ENCODE measurements at regions not wholly inside any gene's neighbourhood (a gene's known extent, or its start where the extent isn't known, plus 50 kb on each side); places are given as distances from the start of the nearest gene placed in this dataset.

GRCh38 chr3:195011231-195011834 lies 259.6 kb downstream of the XXYLT1 start:
- Histone ChIP-seq H3K36me3 (ENCODE audit: insufficient read depth, low read length) (no peaks in the 10 kb centered on the region), H3K4me3 (no peak overlapping the region), H3K9ac (ENCODE audit: insufficient read length) (no peak overlapping the region), H3K9me3 (ENCODE audit: low read depth, low read length) (no peaks in the 10 kb centered on the region), H3K27ac (no peak overlapping the region)
- TF ChIP-seq POLR2AphosphoS5 (IDR thresholded peaks at IDR 0.05; ENCODE audit: borderline replicate concordance, low read depth, low read length) (no peak), EZH2 (IDR thresholded peaks at IDR 0.05) (no peak), FOXP2 (optimal IDR thresholded peaks at IDR 0.05; ENCODE audit: control extremely low read depth, extremely low read length, insufficient read depth) (no peak)
- no peak for DNase-seq (ENCODE audit: low read depth, low spot score)

- no peak for DNase-seq (ENCODE audit: low read depth, low spot score)
- H3K9ac ChIP-seq (ENCODE audit: insufficient read length): no peak overlapping the region
- H3K36me3 ChIP-seq (ENCODE audit: insufficient read depth, low read length): no peaks in the 10 kb centered on the region
- no peak overlapping the region for H3K4me3 ChIP-seq
- no peak overlapping the region for H3K27ac ChIP-seq
- no peaks in the 10 kb centered on the region for H3K9me3 ChIP-seq (ENCODE audit: low read depth, low read length)
- no peak for TF ChIP-seq EZH2 (IDR thresholded peaks at IDR 0.05)
- TF ChIP-seq POLR2AphosphoS5 (IDR thresholded peaks at IDR 0.05; ENCODE audit: borderline replicate concordance, low read depth, low read length): no peak
- TF ChIP-seq FOXP2 (optimal IDR thresholded peaks at IDR 0.05; ENCODE audit: control extremely low read depth, extremely low read length, insufficient read depth): no peak
Measured at GRCh38 chr3:195012100-195012499, 258.9 kb downstream of the XXYLT1 start.

GRCh38 chr3:195012571-195012970 lies 258.4 kb downstream of the XXYLT1 start:
- DNase-seq (ENCODE audit: low read depth, low spot score): no peak

GRCh38 chr3:195013411-195014361 lies 257.3 kb downstream of the XXYLT1 start:
- Histone ChIP-seq H3K27ac (no peak overlapping the region), H3K9ac (ENCODE audit: insufficient read length) (no peak overlapping the region), H3K4me3 (no peak overlapping the region), H3K36me3 (ENCODE audit: insufficient read depth, low read length) (no peaks in the 10 kb centered on the region), H3K9me3 (ENCODE audit: low read depth, low read length) (no peaks in the 10 kb centered on the region)
- no peak for DNase-seq (ENCODE audit: low read depth, low spot score)
- TF ChIP-seq EZH2 (IDR thresholded peaks at IDR 0.05) (no peak), POLR2AphosphoS5 (IDR thresholded peaks at IDR 0.05; ENCODE audit: borderline replicate concordance, low read depth, low read length) (no peak), FOXP2 (optimal IDR thresholded peaks at IDR 0.05; ENCODE audit: control extremely low read depth, extremely low read length, insufficient read depth) (no peak)

More at GRCh38 chr3:195012571-195012970, 258.4 kb downstream of the XXYLT1 start:
- no peak for TF ChIP-seq FOXP2 (optimal IDR thresholded peaks at IDR 0.05; ENCODE audit: control extremely low read depth, extremely low read length, insufficient read depth)
- TF ChIP-seq EZH2 (IDR thresholded peaks at IDR 0.05): no peak
- TF ChIP-seq POLR2AphosphoS5 (IDR thresholded peaks at IDR 0.05; ENCODE audit: borderline replicate concordance, low read depth, low read length): no peak
- Histone ChIP-seq H3K36me3 (ENCODE audit: insufficient read depth, low read length) (no peaks in the 10 kb centered on the region), H3K27ac (no peak overlapping the region), H3K4me3 (no peak overlapping the region), H3K9me3 (ENCODE audit: low read depth, low read length) (no peaks in the 10 kb centered on the region), H3K9ac (ENCODE audit: insufficient read length) (no peak overlapping the region)

GRCh38 chr3:195015021-195015420 lies 255.9 kb downstream of the XXYLT1 start:
- no peak overlapping the region for H3K9ac ChIP-seq (ENCODE audit: insufficient read length)
- TF ChIP-seq FOXP2 (optimal IDR thresholded peaks at IDR 0.05; ENCODE audit: control extremely low read depth, extremely low read length, insufficient read depth): no peak
- TF ChIP-seq EZH2 (IDR thresholded peaks at IDR 0.05): no peak
- TF ChIP-seq POLR2AphosphoS5 (IDR thresholded peaks at IDR 0.05; ENCODE audit: borderline replicate concordance, low read depth, low read length): no peak
- DNase-seq (ENCODE audit: low read depth, low spot score): no peak
- H3K9me3 ChIP-seq (ENCODE audit: low read depth, low read length): no peaks in the 10 kb centered on the region
- H3K36me3 ChIP-seq (ENCODE audit: insufficient read depth, low read length): no peaks in the 10 kb centered on the region
- H3K27ac ChIP-seq: no peak overlapping the region
- no peak overlapping the region for H3K4me3 ChIP-seq

GRCh38 chr3:195017151-195017550 lies 253.8 kb downstream of the XXYLT1 start:
- Histone ChIP-seq H3K36me3 (ENCODE audit: insufficient read depth, low read length) (no peaks in the 10 kb centered on the region), H3K27ac (no peak overlapping the region), H3K9me3 (ENCODE audit: low read depth, low read length) (no peaks in the 10 kb centered on the region), H3K4me3 (no peak overlapping the region), H3K9ac (ENCODE audit: insufficient read length) (no peak overlapping the region)
- DNase-seq (ENCODE audit: low read depth, low spot score): no peak
- no peak for TF ChIP-seq EZH2 (IDR thresholded peaks at IDR 0.05)
- TF ChIP-seq POLR2AphosphoS5 (IDR thresholded peaks at IDR 0.05; ENCODE audit: borderline replicate concordance, low read depth, low read length): no peak
- TF ChIP-seq FOXP2 (optimal IDR thresholded peaks at IDR 0.05; ENCODE audit: control extremely low read depth, extremely low read length, insufficient read depth): no peak

Data from SK-N-MC (cell line).